Smooth muscle cell (in vitro differentiated cells): ENCODE measurements at regions not wholly inside any gene's neighbourhood (a gene's known extent, or its start where the extent isn't known, plus 50 kb on each side); places are given as distances from the start of the nearest gene placed in this dataset.

ENCODE experiments used
- DNase-seq: peaks from one replicate; lab custom pipeline; 2025; ENCODE audit not compliant: unreplicated experiment; lab: John Stamatoyannopoulos, UW
- H2AFZ ChIP-seq: fragments of 200-600 bp; sonication (generic); 2 replicates; pipeline ENCODE4 v1.6.0; 2016; ENCODE audit warnings: antibody characterized with exemption, low read depth, mild to moderate bottlenecking
- H3F3A ChIP-seq: fragments of 200-600 bp; sonication (generic); 2 replicates; pipeline ENCODE4 v1.6.0; 2017; ENCODE audit warnings: antibody characterized with exemption, low read depth
- H3K27ac ChIP-seq: fragments of 200-600 bp; sonication (generic); 2 replicates; pipeline ENCODE4 v1.5.1; 2016; ENCODE audit warnings: low read depth, mild to moderate bottlenecking
- H3K27me3 ChIP-seq: fragments of 200-600 bp; sonication (generic); 2 replicates; pipeline ENCODE4 v1.6.1; 2016; ENCODE audit warnings: low read depth, mild to moderate bottlenecking
- H3K36me3 ChIP-seq: fragments of 200-600 bp; sonication (generic); 2 replicates; pipeline ENCODE4 v1.5.1; 2016; ENCODE audit warnings: low read depth
- H3K4me1 ChIP-seq: fragments of 200-600 bp; sonication (generic); 2 replicates; pipeline ENCODE4 v1.5.1; 2016; ENCODE audit warnings: low read depth
- H3K4me2 ChIP-seq: fragments of 200-600 bp; sonication (generic); 2 replicates; pipeline ENCODE4 v1.6.0; 2016; ENCODE audit warnings: mild to moderate bottlenecking
- H3K4me3 ChIP-seq: fragments of 200-600 bp; sonication (generic); 2 replicates; pipeline ENCODE4 v1.5.1; 2016; ENCODE audit warnings: mild to moderate bottlenecking
- H3K79me2 ChIP-seq: fragments of 200-600 bp; sonication (generic); 2 replicates; pipeline ENCODE4 v1.6.0; 2016; ENCODE audit warnings: low read depth, mild to moderate bottlenecking
- H3K9ac ChIP-seq: fragments of 200-600 bp; sonication (generic); 2 replicates; pipeline ENCODE4 v1.6.0; 2016; ENCODE audit warnings: low read depth
- H3K9me3 ChIP-seq: fragments of 200-600 bp; sonication (generic); replicated peaks from 2 replicates; pipeline ENCODE4 v1.5.1; 2016; ENCODE audit warnings: low read depth
- H4K20me1 ChIP-seq: fragments of 200-600 bp; sonication (generic); 2 replicates; pipeline ENCODE4 v1.6.0; 2016; ENCODE audit warnings: low read depth
- CTCF ChIP-seq: fragments of 200-600 bp; sonication (generic); IDR thresholded peaks from 2 replicates; pipeline ENCODE4 v1.5.1; 2017; ENCODE audit warnings: borderline replicate concordance, mild to moderate bottlenecking, antibody characterized with exemption; ENCODE audit not compliant: insufficient read depth, poor library complexity, severe bottlenecking
- WGBS: methylation state at CpG from one replicate; pipeline ENCODE4 v1.1.7; 2016; ENCODE audit warnings: low lambda C conversion rate; 5-methylcytosine and 5-hydroxymethylcytosine counted together

- no peaks in the 10 kb centered on the region for H3K79me2 ChIP-seq
- no peak for TF ChIP-seq CTCF
- no peaks in the 10 kb centered on the region for H3F3A ChIP-seq
- H3K4me1 ChIP-seq, result peaks cover 6% of the 10 kb centered on the region
- H3K4me3 ChIP-seq, result no peak overlapping the region
- H3K9me3 ChIP-seq, result no peaks in the 10 kb centered on the region
- H3K36me3 ChIP-seq, result no peaks in the 10 kb centered on the region
- no peaks in the 10 kb centered on the region for H3K27me3 ChIP-seq
- no peak overlapping the region for H3K27ac ChIP-seq
- no peak overlapping the region for H2AFZ ChIP-seq
- DNase-seq, result no peak
- no peak overlapping the region for H3K9ac ChIP-seq
- H3K4me2 ChIP-seq, result no peak overlapping the region
- H4K20me1 ChIP-seq, result no peaks in the 10 kb centered on the region
Observed at GRCh38 chr14:39841088-39841487, 408.9 kb upstream of the FBXO33 start.

GRCh38 chr14:39827901-39828655, 395.8 kb upstream of the FBXO33 start:
- Histone ChIP-seq H3K36me3 (no peaks in the 10 kb centered on the region), H3K9ac (no peak overlapping the region), H3K79me2 (no peaks in the 10 kb centered on the region), H3K27me3 (no peaks in the 10 kb centered on the region), H3K9me3 (no peaks in the 10 kb centered on the region), H3K27ac (no peak overlapping the region), H4K20me1 (no peaks in the 10 kb centered on the region), H3F3A (no peaks in the 10 kb centered on the region), H3K4me2 (no peak overlapping the region), H3K4me1 (no peaks in the 10 kb centered on the region), H3K4me3 (no peak overlapping the region), H2AFZ (no peak overlapping the region)
- 90% methylated on average over 2 of the region's 2 CpGs for WGBS
- DNase-seq, result no peak
- TF ChIP-seq CTCF, result no peak

DNA sequence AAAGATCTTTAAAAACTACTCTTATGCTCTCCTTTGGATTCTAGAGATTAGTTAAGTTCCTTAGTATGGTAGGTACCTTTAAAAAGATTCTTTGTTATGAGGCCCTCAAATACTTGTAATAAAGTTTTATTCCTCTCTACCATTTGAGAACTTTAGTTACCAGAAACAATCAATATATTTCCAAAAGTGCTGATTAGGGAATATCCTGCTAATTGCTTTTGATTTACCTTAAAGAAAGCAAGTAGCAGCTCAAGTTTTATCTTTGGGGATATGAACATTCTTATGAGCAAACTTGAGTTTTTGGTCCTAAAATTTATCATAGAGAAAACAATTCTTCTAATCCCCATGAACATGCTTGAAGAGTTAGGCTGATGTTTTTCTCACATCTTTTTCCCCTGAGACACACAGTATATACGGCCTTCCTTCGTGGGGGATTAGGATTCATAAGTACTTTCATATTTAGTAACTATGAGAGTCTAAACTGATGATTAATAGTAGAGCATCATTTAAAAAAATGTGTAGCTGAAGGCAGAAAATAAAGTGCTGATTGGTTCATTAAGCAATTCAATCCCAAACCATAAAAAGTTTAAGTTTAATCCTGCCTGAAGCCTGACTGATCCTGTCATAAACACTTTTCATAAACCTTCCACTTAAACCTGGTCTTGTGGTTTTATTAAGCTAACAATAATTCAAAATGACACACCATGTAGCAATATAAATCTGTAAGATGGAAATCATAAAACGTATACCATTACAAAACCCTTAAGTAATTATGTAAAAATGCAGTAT, 380.5 kb upstream of the FBXO33 start:
- no peak overlapping the region for H2AFZ ChIP-seq
- H3F3A ChIP-seq, result no peaks in the 10 kb centered on the region
- WGBS, result 66% methylated on average over 3 of the region's 3 CpGs
- no peak overlapping the region for H3K27ac ChIP-seq
- H3K36me3 ChIP-seq, result no peaks in the 10 kb centered on the region
- no peak for TF ChIP-seq CTCF
- no peak for DNase-seq
- no peaks in the 10 kb centered on the region for H3K27me3 ChIP-seq
- no peak overlapping the region for H3K4me3 ChIP-seq
- H3K79me2 ChIP-seq, result no peaks in the 10 kb centered on the region
- H4K20me1 ChIP-seq, result no peaks in the 10 kb centered on the region
- H3K9ac ChIP-seq, result no peak overlapping the region
- H3K4me1 ChIP-seq, result no peaks in the 10 kb centered on the region
- H3K9me3 ChIP-seq, result no peaks in the 10 kb centered on the region
- H3K4me2 ChIP-seq, result no peak overlapping the region
